AG09319 (cell line): ENCODE measurements at regions not wholly inside any gene's neighbourhood (a gene's known extent, or its start where the extent isn't known, plus 50 kb on each side); places are given as distances from the start of the nearest gene placed in this dataset.

Experiments
- DNase-seq: peaks from one replicate; pipeline ENCODE4 v3.0.0-alpha.2; 2010; ENCODE audit warnings: low read depth; ENCODE audit errors: extremely low read depth
- TF ChIP-seq, protein P1 (sequence below): IDR thresholded peaks from 2 replicates; pipeline ENCODE4 v1.5.1; 2011; ENCODE audit warnings: low read depth, mild to moderate bottlenecking, inconsistent platforms, low read length, moderate library complexity

DNA sequence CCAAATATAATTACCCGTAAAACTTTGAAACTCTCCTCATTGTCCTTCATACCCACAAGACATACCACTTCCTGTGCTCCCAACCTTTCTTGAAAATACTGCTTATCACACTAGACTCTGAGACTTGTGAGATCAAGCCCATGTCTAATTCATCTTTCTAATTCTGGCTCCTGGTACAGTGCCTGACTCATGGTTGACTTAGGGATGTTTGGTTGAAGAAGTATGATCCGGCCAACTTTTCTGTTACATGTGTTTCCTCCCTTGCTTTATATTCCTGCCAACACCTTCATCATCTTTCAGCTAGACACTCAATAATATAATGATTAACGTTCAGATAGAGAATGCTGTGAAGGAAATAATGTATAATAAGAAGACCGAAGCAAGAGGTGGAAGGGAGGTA is 58.2 kb downstream of the MEX3B start:
- no peak for DNase-seq

DNA sequence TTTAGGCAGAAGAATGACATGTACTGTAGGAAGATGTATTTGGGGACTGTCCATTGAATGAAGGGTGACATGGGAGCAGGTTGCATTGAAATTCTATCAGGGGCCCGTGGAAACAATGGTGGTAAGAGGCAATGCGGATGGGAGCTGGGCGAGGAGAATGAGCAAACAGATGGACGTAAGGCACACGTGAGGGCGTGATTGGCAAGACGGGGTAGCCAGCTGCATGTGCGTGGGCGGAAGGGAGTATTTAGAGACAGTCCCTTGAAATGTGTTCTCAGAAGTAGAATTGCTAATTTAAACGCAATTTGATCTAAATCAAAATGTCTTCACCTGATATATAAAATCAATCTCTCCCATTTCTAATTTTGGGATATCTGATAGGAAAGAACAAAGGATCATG is 62.3 kb downstream of the MEX3B start:
- no peak for DNase-seq
- TF ChIP-seq, protein P1, sequence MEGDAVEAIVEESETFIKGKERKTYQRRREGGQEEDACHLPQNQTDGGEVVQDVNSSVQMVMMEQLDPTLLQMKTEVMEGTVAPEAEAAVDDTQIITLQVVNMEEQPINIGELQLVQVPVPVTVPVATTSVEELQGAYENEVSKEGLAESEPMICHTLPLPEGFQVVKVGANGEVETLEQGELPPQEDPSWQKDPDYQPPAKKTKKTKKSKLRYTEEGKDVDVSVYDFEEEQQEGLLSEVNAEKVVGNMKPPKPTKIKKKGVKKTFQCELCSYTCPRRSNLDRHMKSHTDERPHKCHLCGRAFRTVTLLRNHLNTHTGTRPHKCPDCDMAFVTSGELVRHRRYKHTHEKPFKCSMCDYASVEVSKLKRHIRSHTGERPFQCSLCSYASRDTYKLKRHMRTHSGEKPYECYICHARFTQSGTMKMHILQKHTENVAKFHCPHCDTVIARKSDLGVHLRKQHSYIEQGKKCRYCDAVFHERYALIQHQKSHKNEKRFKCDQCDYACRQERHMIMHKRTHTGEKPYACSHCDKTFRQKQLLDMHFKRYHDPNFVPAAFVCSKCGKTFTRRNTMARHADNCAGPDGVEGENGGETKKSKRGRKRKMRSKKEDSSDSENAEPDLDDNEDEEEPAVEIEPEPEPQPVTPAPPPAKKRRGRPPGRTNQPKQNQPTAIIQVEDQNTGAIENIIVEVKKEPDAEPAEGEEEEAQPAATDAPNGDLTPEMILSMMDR = no peak

More for the DNA sequence above, 58.2 kb downstream of the MEX3B start:
- TF ChIP-seq, protein P1 = no peak

DNA sequence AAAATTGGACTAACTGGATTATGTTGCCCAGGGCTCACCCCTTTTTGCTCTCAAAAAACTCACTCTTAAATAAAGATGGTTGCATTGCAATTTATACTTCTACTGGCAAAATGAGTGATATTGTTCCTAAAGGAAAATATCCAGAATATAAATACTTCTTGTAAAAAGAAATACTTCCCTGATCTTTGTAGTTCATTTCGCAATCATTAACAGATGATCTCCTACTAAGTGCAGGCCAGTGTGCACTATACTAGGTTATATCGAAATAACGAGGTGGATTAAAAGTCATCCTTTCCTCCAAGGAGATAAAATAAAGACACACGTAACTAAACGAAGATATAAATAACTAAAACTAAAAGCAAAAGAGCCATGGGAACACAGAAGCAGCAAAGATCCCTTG is 63.0 kb downstream of the MEX3B start:
- TF ChIP-seq, protein P1 = no peak
- no peak for DNase-seq

DNA sequence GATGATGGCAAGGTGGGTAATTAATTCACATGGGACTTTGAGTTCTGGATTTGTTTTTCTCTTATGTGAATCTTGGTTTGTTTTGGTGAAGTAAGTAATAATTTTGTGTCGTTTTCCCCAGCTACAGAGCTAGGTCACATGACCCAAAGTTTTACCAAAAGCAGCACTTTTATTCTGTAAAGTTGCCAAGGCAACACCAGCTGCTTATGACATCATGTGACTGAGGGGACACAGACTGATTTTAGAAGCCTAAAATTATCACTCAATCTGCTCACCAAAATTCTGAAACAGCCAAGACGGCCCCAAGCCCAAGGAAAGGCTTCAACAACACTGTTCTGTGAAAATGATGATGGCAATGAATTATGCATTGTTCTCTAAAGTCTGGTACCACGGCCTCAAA is 63.9 kb downstream of the MEX3B start:
- TF ChIP-seq, protein P1 = no peak
- DNase-seq = no peak

DNA sequence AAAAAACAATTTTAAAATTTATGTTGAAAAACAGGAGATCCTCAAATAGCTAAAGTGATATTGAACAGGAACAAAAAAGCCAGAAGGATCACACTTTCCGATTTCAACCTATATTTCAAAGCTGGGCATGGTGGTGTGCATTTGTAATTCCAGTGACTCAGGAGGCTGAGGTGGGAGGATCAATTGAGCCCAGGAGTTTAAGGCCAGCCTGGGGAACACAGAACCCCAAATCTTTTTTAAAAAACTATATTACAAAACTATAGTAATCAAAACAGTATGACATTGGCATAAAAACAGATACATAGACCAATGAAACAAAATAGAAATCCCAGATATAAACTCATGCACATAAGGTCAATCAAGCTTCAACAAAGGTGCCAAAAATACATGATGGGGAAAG is 68.4 kb downstream of the MEX3B start:
- TF ChIP-seq, protein P1 = no peak

DNA sequence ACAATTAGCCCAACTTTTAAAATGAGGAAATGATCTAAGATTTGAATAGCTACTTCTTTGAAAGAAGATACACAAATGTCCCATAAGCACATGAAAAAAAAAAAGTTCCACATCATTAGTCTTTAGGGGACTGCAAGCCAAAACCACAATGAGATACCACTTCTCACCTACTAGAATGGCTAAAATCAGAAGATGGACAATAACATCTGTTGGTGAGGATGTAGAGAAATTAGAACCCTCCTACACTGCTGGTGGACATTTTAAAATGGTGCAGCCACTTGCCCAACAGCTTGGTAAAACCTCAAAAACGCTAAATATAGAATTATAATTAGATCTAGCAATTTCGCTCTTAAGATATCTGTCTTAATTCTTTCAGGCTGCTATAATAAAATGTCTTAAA is 77.1 kb downstream of the MEX3B start:
- no peak for DNase-seq
- TF ChIP-seq, protein P1 = no peak

More for the DNA sequence above, 68.4 kb downstream of the MEX3B start:
- DNase-seq = no peak

DNA sequence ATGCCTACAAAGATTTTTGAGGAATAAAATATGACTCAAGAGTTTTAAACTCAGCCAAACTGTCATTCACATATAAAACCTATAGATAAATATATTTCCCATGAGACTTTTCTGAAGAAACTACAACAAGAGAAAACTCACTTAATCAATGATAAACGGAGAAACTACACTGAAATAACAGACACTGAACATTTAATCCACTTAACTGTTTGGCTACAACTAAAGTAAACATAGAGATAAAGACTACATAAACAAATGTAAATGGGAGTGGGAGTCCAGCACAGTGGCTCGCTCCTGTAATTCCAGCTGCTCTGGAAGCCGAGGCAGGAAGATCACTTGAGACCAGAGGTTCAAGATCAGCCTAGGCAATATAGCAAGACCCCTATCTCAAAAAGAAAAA is 79.2 kb downstream of the MEX3B start:
- TF ChIP-seq, protein P1 = no peak
- DNase-seq = no peak
